ENCODE measurements at regions not wholly inside any gene's neighbourhood (a gene's known extent, or its start where the extent isn't known, plus 50 kb on each side); places are given as distances from the start of the nearest gene placed in this dataset.

DNA sequence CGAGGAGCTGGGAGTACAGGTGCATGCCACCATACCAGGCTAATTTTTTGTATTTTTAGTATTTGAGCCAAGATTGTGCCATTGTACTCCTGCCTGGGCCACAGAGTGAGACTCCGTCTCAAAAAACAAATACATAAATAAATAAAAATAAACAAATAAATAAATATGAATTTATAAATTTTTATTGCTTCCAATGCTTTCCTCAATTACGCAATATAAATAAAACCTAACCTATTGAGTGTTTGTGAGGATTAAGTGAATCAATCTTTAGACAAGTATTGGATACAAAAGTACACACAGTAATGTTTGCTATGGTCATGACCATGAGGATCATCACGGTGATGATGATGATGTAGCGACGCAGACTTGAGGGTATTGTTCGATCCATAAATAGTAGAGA is 257.4 kb downstream of the ASXL3 start:
- peaks cover 11% of the 10 kb centered on the region for H3K9me3 Mint-ChIP-seq
- H3K4me3 Mint-ChIP-seq: no peak overlapping the region
- peaks cover 10% of the 10 kb centered on the region for H3K36me3 Mint-ChIP-seq
- no peak overlapping the region for H3K27ac Mint-ChIP-seq
- CTCF ChIA-PET: interaction anchor here (2.0 kb wide), 1 partner anchor 10 kb away, joined by 4 read pairs; no protein-coding TSS in a partner anchor
- H3K4me1 Mint-ChIP-seq: peaks cover 58% of the 10 kb centered on the region
- H3K27me3 Mint-ChIP-seq (ENCODE audit: low read depth): peaks cover 3% of the 10 kb centered on the region
- TF ChIP-seq, protein P1, sequence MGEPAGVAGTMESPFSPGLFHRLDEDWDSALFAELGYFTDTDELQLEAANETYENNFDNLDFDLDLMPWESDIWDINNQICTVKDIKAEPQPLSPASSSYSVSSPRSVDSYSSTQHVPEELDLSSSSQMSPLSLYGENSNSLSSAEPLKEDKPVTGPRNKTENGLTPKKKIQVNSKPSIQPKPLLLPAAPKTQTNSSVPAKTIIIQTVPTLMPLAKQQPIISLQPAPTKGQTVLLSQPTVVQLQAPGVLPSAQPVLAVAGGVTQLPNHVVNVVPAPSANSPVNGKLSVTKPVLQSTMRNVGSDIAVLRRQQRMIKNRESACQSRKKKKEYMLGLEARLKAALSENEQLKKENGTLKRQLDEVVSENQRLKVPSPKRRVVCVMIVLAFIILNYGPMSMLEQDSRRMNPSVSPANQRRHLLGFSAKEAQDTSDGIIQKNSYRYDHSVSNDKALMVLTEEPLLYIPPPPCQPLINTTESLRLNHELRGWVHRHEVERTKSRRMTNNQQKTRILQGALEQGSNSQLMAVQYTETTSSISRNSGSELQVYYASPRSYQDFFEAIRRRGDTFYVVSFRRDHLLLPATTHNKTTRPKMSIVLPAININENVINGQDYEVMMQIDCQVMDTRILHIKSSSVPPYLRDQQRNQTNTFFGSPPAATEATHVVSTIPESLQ (CRISPR knock-in tag; IDR thresholded peaks at IDR 0.05): no peak
- TF ChIP-seq FOXK1 (CRISPR knock-in tag; IDR thresholded peaks at IDR 0.05) (no peak), CBFB (CRISPR knock-in tag; IDR thresholded peaks at IDR 0.05; ENCODE audit: low read depth) (no peak), FOXP4 (CRISPR knock-in tag; IDR thresholded peaks at IDR 0.05) (no peak), TEAD4 (CRISPR knock-in tag; IDR thresholded peaks at IDR 0.05) (no peak), E2F4 (CRISPR knock-in tag; IDR thresholded peaks at IDR 0.05; ENCODE audit: borderline replicate concordance, low read depth) (no peak), ZNF138 (CRISPR knock-in tag; conservative IDR thresholded peaks at IDR 0.05) (no peak), ZNF671 (CRISPR knock-in tag; IDR thresholded peaks at IDR 0.05) (no peak), RELA (CRISPR knock-in tag; IDR thresholded peaks at IDR 0.05; ENCODE audit: borderline replicate concordance) (no peak)
- TF ChIP-seq, protein P2, sequence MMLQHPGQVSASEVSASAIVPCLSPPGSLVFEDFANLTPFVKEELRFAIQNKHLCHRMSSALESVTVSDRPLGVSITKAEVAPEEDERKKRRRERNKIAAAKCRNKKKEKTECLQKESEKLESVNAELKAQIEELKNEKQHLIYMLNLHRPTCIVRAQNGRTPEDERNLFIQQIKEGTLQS (CRISPR knock-in tag; conservative IDR thresholded peaks at IDR 0.05): no peak
- TF ChIP-seq, protein P3, sequence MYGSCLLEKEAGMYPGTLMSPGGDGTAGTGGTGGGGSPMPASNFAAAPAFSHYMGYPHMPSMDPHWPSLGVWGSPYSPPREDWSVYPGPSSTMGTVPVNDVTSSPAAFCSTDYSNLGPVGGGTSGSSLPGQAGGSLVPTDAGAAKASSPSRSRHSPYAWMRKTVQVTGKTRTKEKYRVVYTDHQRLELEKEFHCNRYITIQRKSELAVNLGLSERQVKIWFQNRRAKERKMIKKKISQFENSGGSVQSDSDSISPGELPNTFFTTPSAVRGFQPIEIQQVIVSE (CRISPR knock-in tag; IDR thresholded peaks at IDR 0.05; ENCODE audit: borderline replicate concordance): no peak
- TF ChIP-seq, protein P4, sequence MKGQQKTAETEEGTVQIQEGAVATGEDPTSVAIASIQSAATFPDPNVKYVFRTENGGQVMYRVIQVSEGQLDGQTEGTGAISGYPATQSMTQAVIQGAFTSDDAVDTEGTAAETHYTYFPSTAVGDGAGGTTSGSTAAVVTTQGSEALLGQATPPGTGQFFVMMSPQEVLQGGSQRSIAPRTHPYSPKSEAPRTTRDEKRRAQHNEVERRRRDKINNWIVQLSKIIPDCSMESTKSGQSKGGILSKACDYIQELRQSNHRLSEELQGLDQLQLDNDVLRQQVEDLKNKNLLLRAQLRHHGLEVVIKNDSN (CRISPR knock-in tag; IDR thresholded peaks at IDR 0.05): no peak
- DNase-seq (ENCODE audit: low spot score) (no peak), ATAC-seq (no peak)
- POLR2A ChIA-PET: no interaction called here

GRCh38 chr18:33833842-33834241 is 255.8 kb downstream of the ASXL3 start:
- ATAC-seq (peak; percentile 22; the same call in 1 of the 2 replicates), DNase-seq (ENCODE audit: low spot score) (no peak)
- POLR2A ChIA-PET: no interaction called here
- CTCF ChIA-PET: interaction anchor here (1.2 to 2.0 kb wide), 4 partner anchors 8 to 391 kb away, joined by 3 to 4 read pairs (median 3); partner anchors contain the start of gene NOL4
- peaks cover 3% of the 10 kb centered on the region for H3K27me3 Mint-ChIP-seq (ENCODE audit: low read depth)
- peaks cover 11% of the 10 kb centered on the region for H3K9me3 Mint-ChIP-seq
- H3K27ac Mint-ChIP-seq: no peak overlapping the region
- H3K36me3 Mint-ChIP-seq: peaks cover 10% of the 10 kb centered on the region
- H3K4me3 Mint-ChIP-seq: no peak overlapping the region
- H3K4me1 Mint-ChIP-seq: peaks cover 46% of the 10 kb centered on the region
- TF ChIP-seq ZBTB43 (CRISPR knock-in tag; IDR thresholded peaks at IDR 0.05): no peak
- no peak for TF ChIP-seq ZNF532 (CRISPR knock-in tag; IDR thresholded peaks at IDR 0.05; ENCODE audit: borderline replicate concordance)
- no peak for TF ChIP-seq RORB (CRISPR knock-in tag; IDR thresholded peaks at IDR 0.05)
- no peak for TF ChIP-seq ZNF232 (CRISPR knock-in tag; IDR thresholded peaks at IDR 0.05)
- TF ChIP-seq JAZF1 (CRISPR knock-in tag; IDR thresholded peaks at IDR 0.05): no peak
- TF ChIP-seq EMX1 (CRISPR knock-in tag; IDR thresholded peaks at IDR 0.05): no peak
- no peak for TF ChIP-seq SP1 (CRISPR knock-in tag; conservative IDR thresholded peaks at IDR 0.05)
- TF ChIP-seq SOX15 (CRISPR knock-in tag; IDR thresholded peaks at IDR 0.05): no peak
- TF ChIP-seq HMGA2 (CRISPR knock-in tag; IDR thresholded peaks at IDR 0.05): no peak
- TF ChIP-seq TCF7 (CRISPR knock-in tag; IDR thresholded peaks at IDR 0.05; ENCODE audit: low read depth): no peak

Measured in WTC11 (cell line).